ENCODE measurements at regions not wholly inside any gene's neighbourhood (a gene's known extent, or its start where the extent isn't known, plus 50 kb on each side); places are given as distances from the start of the nearest gene placed in this dataset.

DNA sequence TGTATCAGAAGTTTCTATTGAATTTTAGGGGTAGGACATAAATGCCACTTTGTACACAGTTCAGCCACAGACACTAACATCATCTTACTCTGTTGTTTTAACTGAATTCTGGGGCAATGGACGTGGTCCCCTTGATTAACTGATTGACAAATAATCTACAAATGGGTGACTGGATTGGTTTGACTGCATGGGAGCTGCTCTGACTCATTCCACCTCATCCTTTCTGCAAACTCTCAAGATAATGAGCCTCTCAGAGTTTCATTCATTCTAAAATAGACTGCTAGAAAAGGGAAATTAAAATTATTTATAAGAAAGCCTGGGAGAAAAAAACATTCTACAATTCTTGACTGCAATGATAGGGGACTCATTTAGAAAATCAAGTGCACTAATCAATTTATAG, 570.4 kb upstream of the SEL1L start:
- TF ChIP-seq, protein P1, sequence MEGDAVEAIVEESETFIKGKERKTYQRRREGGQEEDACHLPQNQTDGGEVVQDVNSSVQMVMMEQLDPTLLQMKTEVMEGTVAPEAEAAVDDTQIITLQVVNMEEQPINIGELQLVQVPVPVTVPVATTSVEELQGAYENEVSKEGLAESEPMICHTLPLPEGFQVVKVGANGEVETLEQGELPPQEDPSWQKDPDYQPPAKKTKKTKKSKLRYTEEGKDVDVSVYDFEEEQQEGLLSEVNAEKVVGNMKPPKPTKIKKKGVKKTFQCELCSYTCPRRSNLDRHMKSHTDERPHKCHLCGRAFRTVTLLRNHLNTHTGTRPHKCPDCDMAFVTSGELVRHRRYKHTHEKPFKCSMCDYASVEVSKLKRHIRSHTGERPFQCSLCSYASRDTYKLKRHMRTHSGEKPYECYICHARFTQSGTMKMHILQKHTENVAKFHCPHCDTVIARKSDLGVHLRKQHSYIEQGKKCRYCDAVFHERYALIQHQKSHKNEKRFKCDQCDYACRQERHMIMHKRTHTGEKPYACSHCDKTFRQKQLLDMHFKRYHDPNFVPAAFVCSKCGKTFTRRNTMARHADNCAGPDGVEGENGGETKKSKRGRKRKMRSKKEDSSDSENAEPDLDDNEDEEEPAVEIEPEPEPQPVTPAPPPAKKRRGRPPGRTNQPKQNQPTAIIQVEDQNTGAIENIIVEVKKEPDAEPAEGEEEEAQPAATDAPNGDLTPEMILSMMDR (IDR thresholded peaks at IDR 0.05), result no peak
- TF ChIP-seq POLR2A (IDR thresholded peaks at IDR 0.05), result no peak
- no peak for TF ChIP-seq EP300 (IDR thresholded peaks at IDR 0.05)
